ENCODE measurements at regions not wholly inside any gene's neighbourhood (a gene's known extent, or its start where the extent isn't known, plus 50 kb on each side); places are given as distances from the start of the nearest gene placed in this dataset.

GRCh38 chr10:24793648-24794379, 70.1 kb upstream of the ARHGAP21 start:
- no peak overlapping the region for H3K23ac ChIP-seq (ENCODE audit: low read depth, low read length, poor library complexity)
- H3K9me3 ChIP-seq (replicated peaks in 1 of 2; ENCODE audit: control insufficient read depth in 2 of 2, insufficient read depth in 1 of 2, low read depth in 1 of 2, low read length in 2 of 2) = no peaks in the 10 kb centered on the region
- no peaks in the 10 kb centered on the region for H3K27me3 ChIP-seq (ENCODE audit: control insufficient read depth in 3 of 3, insufficient read depth in 3 of 3, low read depth in 1 of 3, low read length in 3 of 3)
- WGBS, 2 donors (ENCODE audit: extremely low coverage in 2 of 2, insufficient read length in 2 of 2, insufficient replicate concordance in 1 of 2) = no CpG with 5 or more reads among the region's 5 CpGs
- H3K79me1 ChIP-seq (ENCODE audit: low read depth, low read length) = no peaks in the 10 kb centered on the region
- no peak overlapping the region for H2BK5ac ChIP-seq (ENCODE audit: low read length)
- no peak overlapping the region for H3K4me3 ChIP-seq (ENCODE audit: low read length in 2 of 2)
- no peak overlapping the region for H3K4ac ChIP-seq (ENCODE audit: low read length)
- no peaks in the 10 kb centered on the region for H3K36me3 ChIP-seq (replicated peaks in 1 of 2; ENCODE audit: control insufficient read depth in 2 of 2, insufficient read depth in 2 of 2, low read length in 2 of 2)
- H2AFZ ChIP-seq (ENCODE audit: low read length) = no peak overlapping the region
- no peak overlapping the region for H2BK15ac ChIP-seq (ENCODE audit: low read length)
- no peak for DNase-seq (ENCODE audit: low spot score)
- H3K14ac ChIP-seq (ENCODE audit: low read length) = no peak overlapping the region
- H2BK12ac ChIP-seq (ENCODE audit: low read length) = no peak overlapping the region
- H4K91ac ChIP-seq (ENCODE audit: low read depth, low read length, poor library complexity) = no peak overlapping the region
- no peak overlapping the region for H4K8ac ChIP-seq (ENCODE audit: low read depth, low read length)
- H3K4me1 ChIP-seq (ENCODE audit: control insufficient read depth in 2 of 2, insufficient read depth in 1 of 2, low read depth in 1 of 2, low read length in 2 of 2) = peaks cover 2 to 19% of the 10 kb centered on the region in 2 donors
- H2AK5ac ChIP-seq (ENCODE audit: low read depth, low read length) = no peak overlapping the region
- H3K9ac ChIP-seq (ENCODE audit: low read depth, low read length, poor library complexity) = no peak overlapping the region
- no peak overlapping the region for H3K4me2 ChIP-seq (ENCODE audit: insufficient read depth, low read length, poor library complexity, severe bottlenecking)
- no peak overlapping the region for H3K18ac ChIP-seq (ENCODE audit: low read length)
- no peak overlapping the region for H3K27ac ChIP-seq (replicated peaks; ENCODE audit: low read length)
- H2BK120ac ChIP-seq (ENCODE audit: low read depth, low read length) = no peak overlapping the region

- Histone ChIP-seq H4K8ac (ENCODE audit: low read depth, low read length) (no peak overlapping the region), H3K4me1 (ENCODE audit: control insufficient read depth in 2 of 2, insufficient read depth in 1 of 2, low read depth in 1 of 2, low read length in 2 of 2) (peaks cover 2 to 19% of the 10 kb centered on the region in 2 donors)
These were observed 69.0 kb upstream of the ARHGAP21 start for GRCh38 chr10:24792638-24793037.

GRCh38 chr10:24791084-24791726, 67.5 kb upstream of the ARHGAP21 start:
- Histone ChIP-seq H3K36me3 (replicated peaks in 1 of 2; ENCODE audit: control insufficient read depth in 2 of 2, insufficient read depth in 2 of 2, low read length in 2 of 2) (no peaks in the 10 kb centered on the region), H4K8ac (ENCODE audit: low read depth, low read length) (no peak overlapping the region), H3K27me3 (ENCODE audit: control insufficient read depth in 3 of 3, insufficient read depth in 3 of 3, low read depth in 1 of 3, low read length in 3 of 3) (no peaks in the 10 kb centered on the region), H3K9me3 (replicated peaks in 1 of 2; ENCODE audit: control insufficient read depth in 2 of 2, insufficient read depth in 1 of 2, low read depth in 1 of 2, low read length in 2 of 2) (no peaks in the 10 kb centered on the region), H4K91ac (ENCODE audit: low read depth, low read length, poor library complexity) (no peak overlapping the region), H2BK12ac (ENCODE audit: low read length) (no peak overlapping the region), H3K4me2 (ENCODE audit: insufficient read depth, low read length, poor library complexity, severe bottlenecking) (no peak overlapping the region), H3K79me1 (ENCODE audit: low read depth, low read length) (no peaks in the 10 kb centered on the region), H3K14ac (ENCODE audit: low read length) (no peak overlapping the region), H2AK5ac (ENCODE audit: low read depth, low read length) (no peak overlapping the region), H2BK120ac (ENCODE audit: low read depth, low read length) (no peak overlapping the region), H3K9ac (ENCODE audit: low read depth, low read length, poor library complexity) (no peak overlapping the region), H3K4ac (ENCODE audit: low read length) (no peak overlapping the region), H3K4me1 (ENCODE audit: control insufficient read depth in 2 of 2, insufficient read depth in 1 of 2, low read depth in 1 of 2, low read length in 2 of 2) (peaks cover 2 to 19% of the 10 kb centered on the region in 2 donors), H2AFZ (ENCODE audit: low read length) (peak overlapping the region; percentile 81), H2BK15ac (ENCODE audit: low read length) (no peak overlapping the region), H3K4me3 (ENCODE audit: low read length in 2 of 2) (no peak overlapping the region), H3K23ac (ENCODE audit: low read depth, low read length, poor library complexity) (no peak overlapping the region), H3K18ac (ENCODE audit: low read length) (no peak overlapping the region), H3K27ac (replicated peaks; ENCODE audit: low read length) (no peak overlapping the region), H2BK5ac (ENCODE audit: low read length) (no peak overlapping the region)
- no peak for DNase-seq (ENCODE audit: low spot score)
- no CpG with 5 or more reads among the region's 7 CpGs for WGBS, 2 donors (ENCODE audit: extremely low coverage in 2 of 2, insufficient read length in 2 of 2, insufficient replicate concordance in 1 of 2)

More at GRCh38 chr10:24792638-24793037, 69.0 kb upstream of the ARHGAP21 start:
- H3K4me3 ChIP-seq (ENCODE audit: low read length in 2 of 2) = no peak overlapping the region
- H3K27ac ChIP-seq (replicated peaks; ENCODE audit: low read length) = no peak overlapping the region
- no peak overlapping the region for H3K23ac ChIP-seq (ENCODE audit: low read depth, low read length, poor library complexity)
- H2BK12ac ChIP-seq (ENCODE audit: low read length) = no peak overlapping the region
- H3K18ac ChIP-seq (ENCODE audit: low read length) = no peak overlapping the region
- H3K27me3 ChIP-seq (ENCODE audit: control insufficient read depth in 3 of 3, insufficient read depth in 3 of 3, low read depth in 1 of 3, low read length in 3 of 3) = no peaks in the 10 kb centered on the region
- no peak overlapping the region for H3K4ac ChIP-seq (ENCODE audit: low read length)
- DNase-seq (ENCODE audit: low spot score) = no peak
- H4K91ac ChIP-seq (ENCODE audit: low read depth, low read length, poor library complexity) = no peak overlapping the region
- H3K4me2 ChIP-seq (ENCODE audit: insufficient read depth, low read length, poor library complexity, severe bottlenecking) = no peak overlapping the region
- no peak overlapping the region for H2BK5ac ChIP-seq (ENCODE audit: low read length)
- no CpG with 5 or more reads among the region's 2 CpGs for WGBS, 2 donors (ENCODE audit: extremely low coverage in 2 of 2, insufficient read length in 2 of 2, insufficient replicate concordance in 1 of 2)
- no peak overlapping the region for H3K14ac ChIP-seq (ENCODE audit: low read length)
- H2BK15ac ChIP-seq (ENCODE audit: low read length) = no peak overlapping the region
- no peak overlapping the region for H2AFZ ChIP-seq (ENCODE audit: low read length)
- H3K36me3 ChIP-seq (replicated peaks in 1 of 2; ENCODE audit: control insufficient read depth in 2 of 2, insufficient read depth in 2 of 2, low read length in 2 of 2) = no peaks in the 10 kb centered on the region
- no peak overlapping the region for H2AK5ac ChIP-seq (ENCODE audit: low read depth, low read length)
- no peaks in the 10 kb centered on the region for H3K9me3 ChIP-seq (replicated peaks in 1 of 2; ENCODE audit: control insufficient read depth in 2 of 2, insufficient read depth in 1 of 2, low read depth in 1 of 2, low read length in 2 of 2)
- H3K9ac ChIP-seq (ENCODE audit: low read depth, low read length, poor library complexity) = no peak overlapping the region
- H3K79me1 ChIP-seq (ENCODE audit: low read depth, low read length) = no peaks in the 10 kb centered on the region
- no peak overlapping the region for H2BK120ac ChIP-seq (ENCODE audit: low read depth, low read length)

GRCh38 chr10:24790599-24790998, 66.9 kb upstream of the ARHGAP21 start:
- no peaks in the 10 kb centered on the region for H3K9me3 ChIP-seq (replicated peaks in 1 of 2; ENCODE audit: control insufficient read depth in 2 of 2, insufficient read depth in 1 of 2, low read depth in 1 of 2, low read length in 2 of 2)
- H2AK5ac ChIP-seq (ENCODE audit: low read depth, low read length) = no peak overlapping the region
- H3K23ac ChIP-seq (ENCODE audit: low read depth, low read length, poor library complexity) = no peak overlapping the region
- H3K9ac ChIP-seq (ENCODE audit: low read depth, low read length, poor library complexity) = no peak overlapping the region
- H3K4me3 ChIP-seq (ENCODE audit: low read length in 2 of 2) = peak overlapping the region in 1 of 2 donors; percentile 27
- no peak overlapping the region for H2BK12ac ChIP-seq (ENCODE audit: low read length)
- no peak overlapping the region for H3K14ac ChIP-seq (ENCODE audit: low read length)
- no peaks in the 10 kb centered on the region for H3K79me1 ChIP-seq (ENCODE audit: low read depth, low read length)
- peak; percentile 26 for DNase-seq (ENCODE audit: low spot score)
- H3K4me2 ChIP-seq (ENCODE audit: insufficient read depth, low read length, poor library complexity, severe bottlenecking) = no peak overlapping the region
- no peaks in the 10 kb centered on the region for H3K27me3 ChIP-seq (ENCODE audit: control insufficient read depth in 3 of 3, insufficient read depth in 3 of 3, low read depth in 1 of 3, low read length in 3 of 3)
- H2BK5ac ChIP-seq (ENCODE audit: low read length) = no peak overlapping the region
- H3K4me1 ChIP-seq (ENCODE audit: control insufficient read depth in 2 of 2, insufficient read depth in 1 of 2, low read depth in 1 of 2, low read length in 2 of 2) = peaks cover 2 to 19% of the 10 kb centered on the region in 2 donors
- no peak overlapping the region for H3K27ac ChIP-seq (replicated peaks; ENCODE audit: low read length)
- H2BK15ac ChIP-seq (ENCODE audit: low read length) = no peak overlapping the region
- H4K91ac ChIP-seq (ENCODE audit: low read depth, low read length, poor library complexity) = no peak overlapping the region
- H3K36me3 ChIP-seq (replicated peaks in 1 of 2; ENCODE audit: control insufficient read depth in 2 of 2, insufficient read depth in 2 of 2, low read length in 2 of 2) = no peaks in the 10 kb centered on the region
- H3K4ac ChIP-seq (ENCODE audit: low read length) = no peak overlapping the region
- H2AFZ ChIP-seq (ENCODE audit: low read length) = peak overlapping the region; percentile 81
- H2BK120ac ChIP-seq (ENCODE audit: low read depth, low read length) = no peak overlapping the region
- no peak overlapping the region for H4K8ac ChIP-seq (ENCODE audit: low read depth, low read length)
- WGBS, 2 donors (ENCODE audit: extremely low coverage in 2 of 2, insufficient read length in 2 of 2, insufficient replicate concordance in 1 of 2) = no CpG with 5 or more reads among the region's 11 CpGs
- no peak overlapping the region for H3K18ac ChIP-seq (ENCODE audit: low read length)
